ENCODE measurements at regions not wholly inside any gene's neighbourhood (a gene's known extent, or its start where the extent isn't known, plus 50 kb on each side); places are given as distances from the start of the nearest gene placed in this dataset.

GRCh38 chr7:79909176-79909575, 225.5 kb upstream of the GNAI1 start:
- no peak for ATAC-seq (ENCODE audit: poor library complexity)
- intact Hi-C loops (cut with DNase I) = no loop called here
- DNase-seq = no peak

GRCh38 chr7:79897166-79897565, 237.5 kb upstream of the GNAI1 start:
- no peak for ATAC-seq (ENCODE audit: poor library complexity)
- intact Hi-C loops (cut with DNase I) = no loop called here
- no peak for DNase-seq

GRCh38 chr7:79893991-79894390, 240.6 kb upstream of the GNAI1 start:
- ATAC-seq (ENCODE audit: poor library complexity) (no peak), DNase-seq (no peak)
- intact Hi-C loops (cut with DNase I) = no loop called here

- intact Hi-C loops (cut with DNase I) = no loop called here
- DNase-seq (no peak), ATAC-seq (ENCODE audit: poor library complexity) (no peak)
Measured at GRCh38 chr7:79882922-79883321, 251.7 kb upstream of the GNAI1 start.

- intact Hi-C loops (cut with DNase I) = no loop called here
- DNase-seq (no peak), ATAC-seq (ENCODE audit: poor library complexity) (no peak)
Measured at GRCh38 chr7:79880312-79880711, 254.3 kb upstream of the GNAI1 start.

GRCh38 chr7:79877874-79878465, 256.7 kb upstream of the GNAI1 start:
- ATAC-seq (ENCODE audit: poor library complexity) (no peak), DNase-seq (no peak)
- intact Hi-C loops (cut with DNase I) = no loop called here

- no peak for DNase-seq
- ATAC-seq (ENCODE audit: poor library complexity) = no peak
- intact Hi-C loops (cut with DNase I) = no loop called here
Measured at GRCh38 chr7:79876848-79877252, 257.8 kb upstream of the GNAI1 start.

GRCh38 chr7:79874797-79875196, 259.8 kb upstream of the GNAI1 start:
- DNase-seq (no peak), ATAC-seq (ENCODE audit: poor library complexity) (no peak)
- intact Hi-C loops (cut with DNase I) = no loop called here

- ATAC-seq (ENCODE audit: poor library complexity) (no peak), DNase-seq (no peak)
- intact Hi-C loops (cut with DNase I) = no loop called here
Measured at GRCh38 chr7:79872176-79872575, 262.5 kb upstream of the GNAI1 start.

GRCh38 chr7:79868010-79868409, 266.6 kb upstream of the GNAI1 start:
- no peak for ATAC-seq (ENCODE audit: poor library complexity)
- no peak for DNase-seq
- intact Hi-C loops (cut with DNase I) = no loop called here

- intact Hi-C loops (cut with DNase I) = no loop called here
- ATAC-seq (ENCODE audit: poor library complexity) (no peak), DNase-seq (no peak)
Measured at GRCh38 chr7:79862447-79863210, 272.0 kb upstream of the GNAI1 start.

GRCh38 chr7:79855172-79855571, 279.5 kb upstream of the GNAI1 start:
- intact Hi-C loops (cut with DNase I) = no loop called here
- DNase-seq = no peak
- no peak for ATAC-seq (ENCODE audit: poor library complexity)

- DNase-seq = no peak
- no peak for ATAC-seq (ENCODE audit: poor library complexity)
- intact Hi-C loops (cut with DNase I) = no loop called here
Measured at GRCh38 chr7:79854621-79855020, 280.0 kb upstream of the GNAI1 start.

GRCh38 chr7:79837915-79838314, 296.7 kb upstream of the GNAI1 start:
- ATAC-seq (ENCODE audit: poor library complexity) = no peak
- DNase-seq = no peak
- intact Hi-C loops (cut with DNase I) = no loop called here

- intact Hi-C loops (cut with DNase I) = no loop called here
- no peak for DNase-seq
- no peak for ATAC-seq (ENCODE audit: poor library complexity)
Measured at GRCh38 chr7:79833616-79834015, 301.0 kb upstream of the GNAI1 start.

GRCh38 chr7:79828866-79829265, 305.8 kb upstream of the GNAI1 start:
- ATAC-seq (ENCODE audit: poor library complexity) = no peak
- no peak for DNase-seq
- intact Hi-C loops (cut with DNase I) = no loop called here

- intact Hi-C loops (cut with DNase I) = no loop called here
- ATAC-seq (ENCODE audit: poor library complexity) = no peak
Measured at GRCh38 chr7:79823246-79823951, 311.2 kb upstream of the GNAI1 start.

GRCh38 chr7:79822620-79823240, 311.9 kb upstream of the GNAI1 start:
- DNase-seq (no peak), ATAC-seq (ENCODE audit: poor library complexity) (no peak)
- intact Hi-C loops (cut with DNase I) = no loop called here

More at GRCh38 chr7:79823246-79823951, 311.2 kb upstream of the GNAI1 start:
- DNase-seq = no peak

- peak; percentile 96 for ATAC-seq (ENCODE audit: poor library complexity)
- DNase-seq = peak; percentile 78
- intact Hi-C loops (cut with DNase I) = no loop called here
Measured at GRCh38 chr7:79820387-79820786, 314.2 kb upstream of the GNAI1 start.

- ATAC-seq (ENCODE audit: poor library complexity) (no peak), DNase-seq (no peak)
- intact Hi-C loops (cut with DNase I) = no loop called here
Measured at GRCh38 chr7:79810916-79811315, 323.7 kb upstream of the GNAI1 start.

All from Right ventricle myocardium superior (tissue), 1 donor.